A673 (cell line): ENCODE measurements at regions not wholly inside any gene's neighbourhood (a gene's known extent, or its start where the extent isn't known, plus 50 kb on each side); places are given as distances from the start of the nearest gene placed in this dataset.

Experiments
- BruUV-seq: library from RNA; stranded (reverse); fragments of 400-500 nt; replicated peaks from 2 replicates; lab custom pipeline; 2021; lab: Mats Ljungman, UMichigan
- CTCF ChIA-PET: fragments of 300-600 bp; sonication (Branson Sonifier 250); formaldehyde crosslinking; loops from one replicate; lab custom pipeline; 2022; ENCODE audit warnings: antibody characterized with exemption; lab: Charles Lee
- POLR2A ChIA-PET: fragments of 300-600 bp; sonication (Branson Sonifier 250); formaldehyde crosslinking; loops from one replicate; lab custom pipeline; 2022; ENCODE audit warnings: antibody characterized with exemption; ENCODE audit not compliant: low non-redundant PET; lab: Charles Lee
- DNase-seq: peaks from one replicate; pipeline ENCODE4 v3.0.0-alpha.2; 2015; ENCODE audit warnings: low spot score
- H3K27ac ChIP-seq: fragments of 200-600 bp; sonication (generic); 2 replicates; pipeline ENCODE4 v1.5.1; 2016; ENCODE audit warnings: mixed run types, low read depth, mild to moderate bottlenecking, mixed read lengths, antibody characterized with exemption, low read length; ENCODE audit not compliant: poor library complexity, severe bottlenecking
- H3K27me3 ChIP-seq: fragments of 200-600 bp; sonication (generic); replicated peaks from 2 replicates; pipeline ENCODE4 v1.6.1; 2017; ENCODE audit warnings: mixed run types, low read depth, mild to moderate bottlenecking, mixed read lengths, antibody characterized with exemption, low read length; ENCODE audit not compliant: insufficient read depth, poor library complexity
- H3K36me3 ChIP-seq: fragments of 200-600 bp; sonication (generic); 2 replicates; pipeline ENCODE4 v1.6.1; 2016; ENCODE audit warnings: mixed run types, mild to moderate bottlenecking, mixed read lengths, antibody characterized with exemption, low read length; ENCODE audit not compliant: insufficient read depth, poor library complexity, severe bottlenecking
- H3K4me1 ChIP-seq: fragments of 200-600 bp; sonication (generic); 2 replicates; pipeline ENCODE4 v1.6.1; 2017; ENCODE audit warnings: mixed run types, mild to moderate bottlenecking, mixed read lengths, antibody characterized with exemption, low read length; ENCODE audit not compliant: insufficient read depth, poor library complexity, severe bottlenecking
- H3K4me3 ChIP-seq: fragments of 200-600 bp; sonication (generic); 2 replicates; pipeline ENCODE4 v1.5.1; 2016; ENCODE audit warnings: low read depth, mixed run types, mild to moderate bottlenecking, mixed read lengths, low read length; ENCODE audit not compliant: poor library complexity, severe bottlenecking
- H3K9me3 ChIP-seq: fragments of 200-600 bp; sonication (generic); 2 replicates; pipeline ENCODE4 v1.6.1; 2016; ENCODE audit warnings: mixed run types, low read depth, mild to moderate bottlenecking, mixed read lengths, antibody characterized with exemption, low read length; ENCODE audit not compliant: poor library complexity, severe bottlenecking
- EZH2 ChIP-seq: fragments of 200-600 bp; sonication (generic); IDR thresholded peaks from 2 replicates; pipeline ENCODE4 v1.6.1; 2017; ENCODE audit warnings: borderline replicate concordance, low read depth, mild to moderate bottlenecking, mixed read lengths, antibody characterized with exemption, low read length; ENCODE audit not compliant: poor library complexity, severe bottlenecking
- intact Hi-C: fragments of 100-400 bp; cut with micrococcal nuclease; formaldehyde crosslinking; loops from one replicate; pipeline ENCODE4 v1.10.0; 2022; ENCODE audit not compliant: unreplicated experiment
- TF ChIP-seq, protein P1 (sequence below): fragments of 300-800, 200-600 bp; sonication (generic); conservative IDR thresholded peaks from 2 replicates; pipeline ENCODE4 v1.5.1; 2017; ENCODE audit warnings: low read depth, mild to moderate bottlenecking, antibody characterized with exemption, low read length, moderate library complexity, mixed read lengths

GRCh38 chrX:151830911-151831310 is 81.8 kb upstream of the MAGEA4 start:
- intact Hi-C loops = no loop called here
- no peaks in the 10 kb centered on the region for H3K27me3 ChIP-seq
- no peaks in the 10 kb centered on the region for H3K9me3 ChIP-seq
- no peaks in the 10 kb centered on the region for H3K4me1 ChIP-seq
- no peaks in the 10 kb centered on the region for H3K36me3 ChIP-seq
- TF ChIP-seq, protein P1, sequence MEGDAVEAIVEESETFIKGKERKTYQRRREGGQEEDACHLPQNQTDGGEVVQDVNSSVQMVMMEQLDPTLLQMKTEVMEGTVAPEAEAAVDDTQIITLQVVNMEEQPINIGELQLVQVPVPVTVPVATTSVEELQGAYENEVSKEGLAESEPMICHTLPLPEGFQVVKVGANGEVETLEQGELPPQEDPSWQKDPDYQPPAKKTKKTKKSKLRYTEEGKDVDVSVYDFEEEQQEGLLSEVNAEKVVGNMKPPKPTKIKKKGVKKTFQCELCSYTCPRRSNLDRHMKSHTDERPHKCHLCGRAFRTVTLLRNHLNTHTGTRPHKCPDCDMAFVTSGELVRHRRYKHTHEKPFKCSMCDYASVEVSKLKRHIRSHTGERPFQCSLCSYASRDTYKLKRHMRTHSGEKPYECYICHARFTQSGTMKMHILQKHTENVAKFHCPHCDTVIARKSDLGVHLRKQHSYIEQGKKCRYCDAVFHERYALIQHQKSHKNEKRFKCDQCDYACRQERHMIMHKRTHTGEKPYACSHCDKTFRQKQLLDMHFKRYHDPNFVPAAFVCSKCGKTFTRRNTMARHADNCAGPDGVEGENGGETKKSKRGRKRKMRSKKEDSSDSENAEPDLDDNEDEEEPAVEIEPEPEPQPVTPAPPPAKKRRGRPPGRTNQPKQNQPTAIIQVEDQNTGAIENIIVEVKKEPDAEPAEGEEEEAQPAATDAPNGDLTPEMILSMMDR = no peak
- TF ChIP-seq EZH2 = no peak
- DNase-seq = no peak
- CTCF ChIA-PET = no interaction called here
- H3K27ac ChIP-seq = no peak overlapping the region
- BruUV-seq = no TSS peak
- H3K4me3 ChIP-seq = no peak overlapping the region
- POLR2A ChIA-PET = no interaction called here

DNA sequence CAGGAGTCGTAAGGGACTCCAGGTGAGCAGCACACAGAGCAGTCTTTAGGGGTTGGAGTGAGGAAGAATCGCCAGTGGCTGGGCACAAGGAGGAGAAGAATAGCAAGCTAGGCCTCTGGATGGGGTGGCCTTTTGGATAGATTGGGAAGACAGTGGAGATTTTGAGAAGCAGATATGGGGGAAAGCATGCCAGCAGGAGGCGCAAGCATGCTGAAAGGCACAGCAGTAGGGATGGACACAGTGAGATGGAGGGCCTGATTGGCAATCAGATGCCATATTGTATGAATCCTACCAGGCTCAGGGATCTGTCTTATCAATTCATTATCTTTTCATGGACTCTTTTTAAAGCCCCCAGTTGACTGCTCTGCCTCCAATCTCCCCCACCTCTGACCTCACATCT is 60.4 kb upstream of the MAGEA4 start:
- H3K36me3 ChIP-seq = no peaks in the 10 kb centered on the region
- ChIA-PET CTCF (no interaction called here), POLR2A (no interaction called here)
- no peak overlapping the region for H3K4me3 ChIP-seq
- DNase-seq = no peak
- no peaks in the 10 kb centered on the region for H3K4me1 ChIP-seq
- H3K27me3 ChIP-seq = no peaks in the 10 kb centered on the region
- TF ChIP-seq, protein P1 = 0 out of 2 replicates have a peak, but pooled peaks have one; percentile 18
- no peak for TF ChIP-seq EZH2
- H3K27ac ChIP-seq = no peak overlapping the region
- no peaks in the 10 kb centered on the region for H3K9me3 ChIP-seq
- intact Hi-C loops = no loop called here
- BruUV-seq = no TSS peak

DNA sequence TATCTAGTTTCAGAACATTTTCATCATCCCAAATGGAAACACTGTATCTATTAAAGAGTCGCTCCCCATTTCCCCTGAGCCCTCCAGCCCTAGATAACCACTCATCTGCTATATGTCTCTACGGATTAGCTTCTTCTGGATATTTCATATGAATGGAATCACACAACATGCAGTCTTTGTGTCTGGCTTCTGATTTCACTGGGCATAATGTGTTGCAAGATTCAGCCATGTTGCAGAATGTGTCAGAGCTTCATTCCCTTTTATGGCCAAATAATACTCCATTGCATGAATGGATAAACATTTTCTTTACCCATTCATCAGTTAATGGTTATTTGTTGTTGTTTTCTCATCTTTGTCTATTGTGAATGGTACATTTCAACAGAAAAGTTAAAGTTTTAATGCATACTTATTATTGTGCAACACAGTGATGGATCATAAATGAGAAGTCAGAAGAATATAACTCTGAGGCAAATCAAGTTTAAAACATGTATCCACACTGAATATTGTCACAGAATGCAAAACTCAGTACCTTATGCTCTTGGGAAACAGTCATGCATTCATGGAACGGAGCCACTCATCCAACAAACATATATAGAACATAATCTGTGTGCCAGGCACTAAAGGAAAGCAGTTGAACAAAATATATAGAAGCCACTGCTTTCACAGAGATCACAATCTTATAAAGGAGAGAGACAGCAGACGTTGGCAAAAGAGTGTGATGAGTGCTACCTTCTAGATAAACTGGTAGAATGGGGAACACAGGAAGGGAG is 57.8 kb upstream of the MAGEA4 start:
- no peak overlapping the region for H3K27ac ChIP-seq
- TF ChIP-seq, protein P1 = no peak
- TF ChIP-seq EZH2 = no peak
- H3K4me3 ChIP-seq = no peak overlapping the region
- H3K9me3 ChIP-seq = no peaks in the 10 kb centered on the region
- ChIA-PET CTCF (no interaction called here), POLR2A (no interaction called here)
- H3K4me1 ChIP-seq = no peaks in the 10 kb centered on the region
- intact Hi-C loops = no loop called here
- H3K36me3 ChIP-seq = no peaks in the 10 kb centered on the region
- BruUV-seq = no TSS peak
- H3K27me3 ChIP-seq = no peaks in the 10 kb centered on the region
- DNase-seq = no peak
